HEK293 (cell line): ENCODE measurements at regions not wholly inside any gene's neighbourhood (a gene's known extent, or its start where the extent isn't known, plus 50 kb on each side); places are given as distances from the start of the nearest gene placed in this dataset.

Experiments
- CTCF ChIA-PET: fragments of 350-600 bp; formaldehyde crosslinking; extraction: SDS; loops from one replicate; lab custom pipeline; 2021; ENCODE audit warnings: antibody characterized with exemption; lab: Yijun Ruan, JAX
- POLR2A ChIA-PET: fragments of 300-600 bp; formaldehyde crosslinking; extraction: SDS; loops from one replicate; lab custom pipeline; 2020; ENCODE audit warnings: antibody characterized with exemption, inconsistent platforms; lab: Yijun Ruan, JAX
- H3K27ac ChIP-seq: fragments of 200-500 bp; sonication (Bioruptor generic); 2 replicates; pipeline ENCODE4 v1.5.1; 2014; ENCODE audit warnings: low read depth, low read length, control low read depth, inconsistent platforms; ENCODE audit errors: extremely low read depth
- H3K36me3 ChIP-seq, 2 experiments: fragments of 200-500 bp in 1 of 2; sonication (Bioruptor generic) in 1 of 2; 1 replicate in 1 of 2; 2 replicates in 1 of 2; pipeline ENCODE4 v1.5.1; 2014 to 2017; ENCODE audit warnings: inconsistent platforms in 2 of 2, low read length in 2 of 2; ENCODE audit not compliant: control insufficient read depth in 2 of 2, insufficient read depth in 1 of 2
- H3K4me1 ChIP-seq: fragments of 200-500 bp; sonication (Bioruptor generic); 2 replicates; pipeline ENCODE4 v1.5.1; 2014; ENCODE audit warnings: mild to moderate bottlenecking, low read length, inconsistent platforms; ENCODE audit not compliant: control insufficient read depth, insufficient read depth
- H3K4me3 ChIP-seq: 2 replicates; pipeline ENCODE4 v1.5.1; 2011; ENCODE audit warnings: low read depth, mild to moderate bottlenecking, control low read depth, low read length, moderate library complexity
- H3K9me3 ChIP-seq: fragments of 200-500 bp; sonication (Bioruptor generic); 2 replicates; pipeline ENCODE4 v1.5.1; 2014; ENCODE audit warnings: low read depth, low read length, inconsistent platforms; ENCODE audit not compliant: control insufficient read depth, insufficient read depth
- ATF2 ChIP-seq: fragments of 450-650 bp; formaldehyde crosslinking; IDR thresholded peaks from 2 replicates; pipeline ENCODE4 v1.5.1; 2016; ENCODE audit warnings: missing biosample characterization, missing genetic modification characterization, low read depth
- KLF9 ChIP-seq: fragments of 450-650 bp; formaldehyde crosslinking; IDR thresholded peaks from 2 replicates; pipeline ENCODE4 v1.5.1; 2016; ENCODE audit warnings: missing biosample characterization, missing genetic modification characterization, low read depth
- SCRT1 ChIP-seq: fragments of 450-650 bp; formaldehyde crosslinking; IDR thresholded peaks from 2 replicates; pipeline ENCODE4 v1.5.1; 2016; ENCODE audit warnings: missing biosample characterization, missing genetic modification characterization, borderline replicate concordance
- SCRT2 ChIP-seq: fragments of 450-650 bp; formaldehyde crosslinking; IDR thresholded peaks from 2 replicates; pipeline ENCODE4 v1.5.1; 2016; ENCODE audit warnings: missing biosample characterization, missing genetic modification characterization
- SP3 ChIP-seq: fragments of 450-650 bp; formaldehyde crosslinking; IDR thresholded peaks from 2 replicates; pipeline ENCODE4 v1.5.1; 2016; ENCODE audit warnings: missing biosample characterization, missing genetic modification characterization
- TCF7L2 ChIP-seq: IDR thresholded peaks from 2 replicates; pipeline ENCODE4 v1.6.1; 2011; ENCODE audit warnings: low read depth, mild to moderate bottlenecking, inconsistent platforms, low read length, moderate library complexity, borderline replicate concordance
- WT1 ChIP-seq: fragments of 450-650 bp; formaldehyde crosslinking; IDR thresholded peaks from 2 replicates; pipeline ENCODE4 v1.5.1; 2016; ENCODE audit warnings: missing biosample characterization, missing genetic modification characterization
- YY1 ChIP-seq: fragments of 450-650 bp; formaldehyde crosslinking; IDR thresholded peaks from 2 replicates; pipeline ENCODE4 v1.5.1; 2018; ENCODE audit warnings: missing biosample characterization, missing genetic modification characterization
- ZBTB8A ChIP-seq: fragments of 450-650 bp; formaldehyde crosslinking; IDR thresholded peaks from 2 replicates; pipeline ENCODE4 v1.5.1; 2016; ENCODE audit warnings: missing biosample characterization, missing genetic modification characterization
- ZNF10 ChIP-seq: fragments of 450-650 bp; formaldehyde crosslinking; IDR thresholded peaks from 2 replicates; pipeline ENCODE4 v1.5.1; 2017; ENCODE audit warnings: missing biosample characterization, missing genetic modification characterization
- ZNF155 ChIP-seq: fragments of 450-650 bp; formaldehyde crosslinking; IDR thresholded peaks from 2 replicates; pipeline ENCODE4 v1.5.1; 2016; ENCODE audit warnings: missing biosample characterization, missing genetic modification characterization
- ZNF2 ChIP-seq: fragments of 450-650 bp; formaldehyde crosslinking; IDR thresholded peaks from 2 replicates; pipeline ENCODE4 v1.5.1; 2016; ENCODE audit warnings: missing biosample characterization, missing genetic modification characterization
- ZNF26 ChIP-seq: fragments of 450-650 bp; formaldehyde crosslinking; IDR thresholded peaks from 2 replicates; pipeline ENCODE4 v1.5.1; 2016; ENCODE audit warnings: missing biosample characterization, missing genetic modification characterization
- ZNF341 ChIP-seq: fragments of 450-650 bp; formaldehyde crosslinking; IDR thresholded peaks from 2 replicates; pipeline ENCODE4; 2016; ENCODE audit warnings: low read depth, missing biosample characterization, missing genetic modification characterization
- ZNF37A ChIP-seq: fragments of 450-650 bp; IDR thresholded peaks from 2 replicates; pipeline ENCODE4 v1.5.1; 2018; ENCODE audit warnings: missing biosample characterization, missing genetic modification characterization
- ZNF571 ChIP-seq: fragments of 450-650 bp; formaldehyde crosslinking; IDR thresholded peaks from 2 replicates; pipeline ENCODE4 v1.5.0; 2017; ENCODE audit warnings: missing biosample characterization, missing genetic modification characterization
- ZNF585B ChIP-seq: fragments of 450-650 bp; formaldehyde crosslinking; IDR thresholded peaks from 2 replicates; pipeline ENCODE4 v1.5.1; 2016; ENCODE audit warnings: missing biosample characterization, missing genetic modification characterization
- ZNF600 ChIP-seq: fragments of 450-650 bp; formaldehyde crosslinking; IDR thresholded peaks from 2 replicates; pipeline ENCODE4 v1.5.1; 2016; ENCODE audit warnings: missing biosample characterization, missing genetic modification characterization
- ZNF654 ChIP-seq: fragments of 450-650 bp; formaldehyde crosslinking; IDR thresholded peaks from 2 replicates; pipeline ENCODE4 v1.5.1; 2016; ENCODE audit warnings: low read depth, missing biosample characterization, missing genetic modification characterization
- ZNF747 ChIP-seq: fragments of 450-650 bp; formaldehyde crosslinking; IDR thresholded peaks from 2 replicates; pipeline ENCODE4 v1.5.1; 2016; ENCODE audit warnings: missing biosample characterization, missing genetic modification characterization
- ZNF768 ChIP-seq: fragments of 450-650 bp; formaldehyde crosslinking; IDR thresholded peaks from 2 replicates; pipeline ENCODE4 v1.5.1; 2018; ENCODE audit warnings: missing biosample characterization, mild to moderate bottlenecking, missing genetic modification characterization
- ZNF777 ChIP-seq: fragments of 450-650 bp; formaldehyde crosslinking; IDR thresholded peaks from 2 replicates; pipeline ENCODE4 v1.5.1; 2017; ENCODE audit warnings: missing biosample characterization, missing genetic modification characterization, borderline replicate concordance
- ZNF785 ChIP-seq: fragments of 450-650 bp; formaldehyde crosslinking; IDR thresholded peaks from 2 replicates; pipeline ENCODE4 v1.5.1; 2016; ENCODE audit warnings: missing biosample characterization, missing genetic modification characterization
- TF ChIP-seq, protein P1 (sequence below): fragments of 450-650 bp; formaldehyde crosslinking; IDR thresholded peaks from 2 replicates; pipeline ENCODE4 v1.5.1; 2016; ENCODE audit warnings: missing biosample characterization, missing genetic modification characterization
- TF ChIP-seq, protein P2 (sequence below): fragments of 450-650 bp; formaldehyde crosslinking; IDR thresholded peaks from 2 replicates; pipeline ENCODE4 v1.5.1; 2016; ENCODE audit warnings: missing biosample characterization, missing genetic modification characterization
- TF ChIP-seq, protein P3 (sequence below): sonication (generic); formaldehyde crosslinking; IDR thresholded peaks from 2 replicates; pipeline ENCODE4 v1.8.1; 2022; ENCODE audit warnings: mild to moderate bottlenecking, moderate library complexity, missing genetic modification reagents

- H3K36me3 ChIP-seq, result no peaks in the 10 kb centered on the region
- no peak overlapping the region for H3K4me3 ChIP-seq
- CTCF ChIA-PET, result no interaction called here
- no peaks in the 10 kb centered on the region for H3K4me1 ChIP-seq
- TF ChIP-seq ZNF585B (no peak), ZNF768 (tag by site-specific recombination) (no peak), ZNF777 (tag by site-specific recombination) (no peak), WT1 (tag by site-specific recombination) (no peak), SP3 (no peak), ATF2 (tag by site-specific recombination) (no peak), KLF9 (tag by site-specific recombination) (no peak), ZNF785 (no peak), TCF7L2 (no peak), ZNF37A (tag by site-specific recombination) (no peak), ZNF571 (tag by site-specific recombination) (no peak), ZNF747 (tag by site-specific recombination) (no peak), ZBTB8A (tag by site-specific recombination) (no peak), ZNF26 (tag by site-specific recombination) (no peak)
- TF ChIP-seq, protein P1, sequence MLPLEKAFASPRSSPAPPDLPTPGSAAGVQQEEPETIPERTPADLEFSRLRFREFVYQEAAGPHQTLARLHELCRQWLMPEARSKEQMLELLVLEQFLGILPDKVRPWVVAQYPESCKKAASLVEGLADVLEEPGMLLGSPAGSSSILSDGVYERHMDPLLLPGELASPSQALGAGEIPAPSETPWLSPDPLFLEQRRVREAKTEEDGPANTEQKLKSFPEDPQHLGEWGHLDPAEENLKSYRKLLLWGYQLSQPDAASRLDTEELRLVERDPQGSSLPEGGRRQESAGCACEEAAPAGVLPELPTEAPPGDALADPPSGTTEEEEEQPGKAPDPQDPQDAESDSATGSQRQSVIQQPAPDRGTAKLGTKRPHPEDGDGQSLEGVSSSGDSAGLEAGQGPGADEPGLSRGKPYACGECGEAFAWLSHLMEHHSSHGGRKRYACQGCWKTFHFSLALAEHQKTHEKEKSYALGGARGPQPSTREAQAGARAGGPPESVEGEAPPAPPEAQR, result no peak
- H3K9me3 ChIP-seq, result no peaks in the 10 kb centered on the region
- POLR2A ChIA-PET, result no interaction called here
- H3K27ac ChIP-seq, result no peak overlapping the region
These were observed 86.5 kb downstream of the SEC61G start for GRCh38 chr7:54672519-54672918.

- Histone ChIP-seq H3K9me3 (no peaks in the 10 kb centered on the region), H3K4me3 (peak overlapping the region; percentile 45), H3K4me1 (no peaks in the 10 kb centered on the region), H3K36me3 (no peaks in the 10 kb centered on the region), H3K27ac (no peak overlapping the region)
- CTCF ChIA-PET, result interaction anchor here (0.5 to 1.1 kb wide), 5 partner anchors 11 to 1270 kb away, joined by 3 to 4 read pairs (median 3); no protein-coding TSS in a partner anchor
- POLR2A ChIA-PET, result no interaction called here
- TF ChIP-seq ZNF2 (tag by site-specific recombination) (0 out of 2 replicates have a peak, but pooled peaks have one; percentile 31), ZNF777 (tag by site-specific recombination) (0 out of 2 replicates have a peak, but pooled peaks have one; percentile 1), YY1 (tag by site-specific recombination) (no peak), ZNF600 (tag by site-specific recombination) (peak; percentile 63), ZNF155 (tag by site-specific recombination) (no peak), ZNF10 (tag by site-specific recombination) (peak; percentile 67; the same call in 1 of the 2 replicates), SCRT2 (tag by site-specific recombination) (peak; percentile 97), ZNF341 (tag by site-specific recombination) (peak; percentile 48; the same call in 1 of the 2 replicates), SCRT1 (peak; percentile 33; the same call in 1 of the 2 replicates), ZNF654 (tag by site-specific recombination) (peak; percentile 14; the same call in 1 of the 2 replicates)
- TF ChIP-seq, protein P2, sequence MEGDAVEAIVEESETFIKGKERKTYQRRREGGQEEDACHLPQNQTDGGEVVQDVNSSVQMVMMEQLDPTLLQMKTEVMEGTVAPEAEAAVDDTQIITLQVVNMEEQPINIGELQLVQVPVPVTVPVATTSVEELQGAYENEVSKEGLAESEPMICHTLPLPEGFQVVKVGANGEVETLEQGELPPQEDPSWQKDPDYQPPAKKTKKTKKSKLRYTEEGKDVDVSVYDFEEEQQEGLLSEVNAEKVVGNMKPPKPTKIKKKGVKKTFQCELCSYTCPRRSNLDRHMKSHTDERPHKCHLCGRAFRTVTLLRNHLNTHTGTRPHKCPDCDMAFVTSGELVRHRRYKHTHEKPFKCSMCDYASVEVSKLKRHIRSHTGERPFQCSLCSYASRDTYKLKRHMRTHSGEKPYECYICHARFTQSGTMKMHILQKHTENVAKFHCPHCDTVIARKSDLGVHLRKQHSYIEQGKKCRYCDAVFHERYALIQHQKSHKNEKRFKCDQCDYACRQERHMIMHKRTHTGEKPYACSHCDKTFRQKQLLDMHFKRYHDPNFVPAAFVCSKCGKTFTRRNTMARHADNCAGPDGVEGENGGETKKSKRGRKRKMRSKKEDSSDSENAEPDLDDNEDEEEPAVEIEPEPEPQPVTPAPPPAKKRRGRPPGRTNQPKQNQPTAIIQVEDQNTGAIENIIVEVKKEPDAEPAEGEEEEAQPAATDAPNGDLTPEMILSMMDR (tag by site-specific recombination), result peak; percentile 74
- TF ChIP-seq, protein P3, sequence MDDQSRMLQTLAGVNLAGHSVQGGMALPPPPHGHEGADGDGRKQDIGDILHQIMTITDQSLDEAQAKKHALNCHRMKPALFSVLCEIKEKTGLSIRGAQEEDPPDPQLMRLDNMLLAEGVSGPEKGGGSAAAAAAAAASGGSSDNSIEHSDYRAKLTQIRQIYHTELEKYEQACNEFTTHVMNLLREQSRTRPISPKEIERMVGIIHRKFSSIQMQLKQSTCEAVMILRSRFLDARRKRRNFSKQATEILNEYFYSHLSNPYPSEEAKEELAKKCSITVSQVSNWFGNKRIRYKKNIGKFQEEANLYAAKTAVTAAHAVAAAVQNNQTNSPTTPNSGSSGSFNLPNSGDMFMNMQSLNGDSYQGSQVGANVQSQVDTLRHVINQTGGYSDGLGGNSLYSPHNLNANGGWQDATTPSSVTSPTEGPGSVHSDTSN (CRISPR knock-in tag), result 0 out of 2 replicates have a peak, but pooled peaks have one; percentile 32
These were observed 94.5 kb downstream of the SEC61G start for GRCh38 chr7:54664235-54665228.
